Inferior parietal cortex (tissue), 1 donor: ENCODE measurements at regions not wholly inside any gene's neighbourhood (a gene's known extent, or its start where the extent isn't known, plus 50 kb on each side); places are given as distances from the start of the nearest gene placed in this dataset.

Experiments used
- DNase-seq: peaks from one replicate; pipeline ENCODE4 v3.0.0-alpha.2; 2016; ENCODE audit errors: extremely low spot score

- DNase-seq, result no peak
Measured at GRCh38 chr12:91582811-91583210, 400.2 kb upstream of the DCN start.

GRCh38 chr12:91579516-91580263 is 397.1 kb upstream of the DCN start:
- DNase-seq, result no peak

- peak; percentile 57 for DNase-seq
Measured at GRCh38 chr12:91577586-91578539, 395.2 kb upstream of the DCN start.

GRCh38 chr12:91576432-91576831 is 393.8 kb upstream of the DCN start:
- DNase-seq, result no peak

- no peak for DNase-seq
Measured at GRCh38 chr12:91575630-91576029, 393.0 kb upstream of the DCN start.

GRCh38 chr12:91574975-91575374 is 392.4 kb upstream of the DCN start:
- DNase-seq, result no peak

- DNase-seq, result no peak
Measured at GRCh38 chr12:91574391-91574790, 391.8 kb upstream of the DCN start.

- no peak for DNase-seq
Measured at GRCh38 chr12:91572869-91573268, 390.3 kb upstream of the DCN start.

- DNase-seq, result no peak
Measured at GRCh38 chr12:91567100-91567485, 384.5 kb upstream of the DCN start.

- no peak for DNase-seq
Measured at GRCh38 chr12:91566328-91567099, 383.9 kb upstream of the DCN start.

GRCh38 chr12:91565846-91566245 is 383.2 kb upstream of the DCN start:
- no peak for DNase-seq

GRCh38 chr12:91565246-91565645 is 382.6 kb upstream of the DCN start:
- no peak for DNase-seq

GRCh38 chr12:91563011-91563765 is 380.6 kb upstream of the DCN start:
- no peak for DNase-seq

- no peak for DNase-seq
Measured at GRCh38 chr12:91562476-91562875, 379.9 kb upstream of the DCN start.

GRCh38 chr12:91561958-91562325 is 379.3 kb upstream of the DCN start:
- no peak for DNase-seq

- DNase-seq, result no peak
Measured at GRCh38 chr12:91561301-91561957, 378.8 kb upstream of the DCN start.

- no peak for DNase-seq
Measured at GRCh38 chr12:91556909-91557308, 374.3 kb upstream of the DCN start.

- no peak for DNase-seq
Measured at GRCh38 chr12:91555436-91556415, 373.1 kb upstream of the DCN start.

GRCh38 chr12:91551927-91552326 is 369.3 kb upstream of the DCN start:
- DNase-seq, result no peak

- DNase-seq, result no peak
Measured at GRCh38 chr12:91551242-91551641, 368.6 kb upstream of the DCN start.
